IMR-90 (cell line): ENCODE measurements at regions not wholly inside any gene's neighbourhood (a gene's known extent, or its start where the extent isn't known, plus 50 kb on each side); places are given as distances from the start of the nearest gene placed in this dataset.

Experiments used
- ATAC-seq: fragments of 200-7000 bp; cut with Tn5 transposase; 2 replicates; pipeline ENCODE4 v1.9.1; 2020; ENCODE audit warnings: low read depth, mild to moderate bottlenecking, moderate library complexity
- BruUV-seq: library from RNA; stranded (reverse); fragments of 400-500 nt; replicated peaks from 2 replicates; lab custom pipeline; 2021; lab: Mats Ljungman, UMichigan
- CTCF ChIA-PET: fragments of 300-600 bp; formaldehyde crosslinking; extraction: SDS; loops from one replicate; lab custom pipeline; 2021; ENCODE audit warnings: antibody characterized with exemption; lab: Yijun Ruan, JAX
- POLR2A ChIA-PET: fragments of 300-600 bp; sonication (Branson Sonifier 250); formaldehyde crosslinking; loops from one replicate; lab custom pipeline; 2022; ENCODE audit warnings: antibody characterized with exemption; ENCODE audit not compliant: unreplicated experiment; lab: Charles Lee
- DNase-seq: peaks from one replicate; pipeline ENCODE4 v3.0.0; 2013
- H2AFZ ChIP-seq: replicated peaks from 2 replicates; pipeline ENCODE3; 2013; ENCODE audit warnings: low read length, mild to moderate bottlenecking; ENCODE audit not compliant: poor library complexity
- H2AK5ac ChIP-seq: 2 replicates; pipeline ENCODE4 v1.6.1; 2013; ENCODE audit warnings: low read depth, low read length, inconsistent platforms
- H2AK9ac ChIP-seq: replicated peaks from 2 replicates; pipeline ENCODE3; 2013; ENCODE audit warnings: mild to moderate bottlenecking, low read depth, low read length, moderate library complexity; ENCODE audit not compliant: poor library complexity
- H2BK120ac ChIP-seq: 2 replicates; pipeline ENCODE4 v1.6.1; 2013; ENCODE audit warnings: low read depth, low read length, inconsistent platforms
- H2BK15ac ChIP-seq: 3 replicates; pipeline ENCODE4 v1.6.1; 2013; ENCODE audit warnings: low read depth, low read length, inconsistent platforms
- H2BK20ac ChIP-seq: 2 replicates; pipeline ENCODE4 v1.6.1; 2013; ENCODE audit warnings: low read depth, mild to moderate bottlenecking, inconsistent platforms, low read length, moderate library complexity
- H2BK5ac ChIP-seq: 2 replicates; pipeline ENCODE4 v1.6.1; 2013; ENCODE audit warnings: mild to moderate bottlenecking, low read depth, low read length, inconsistent platforms; ENCODE audit not compliant: poor library complexity, severe bottlenecking
- H3K14ac ChIP-seq: replicated peaks from 2 replicates; pipeline ENCODE4 v1.6.1; 2013; ENCODE audit warnings: low read depth, low read length, inconsistent platforms
- H3K18ac ChIP-seq: 2 replicates; pipeline ENCODE4 v1.6.1; 2013; ENCODE audit warnings: low read depth, low read length, control low read depth
- H3K23ac ChIP-seq: 2 replicates; pipeline ENCODE4 v1.6.1; 2013; ENCODE audit warnings: low read depth, low read length, inconsistent platforms
- H3K27ac ChIP-seq: 2 replicates; pipeline ENCODE4 v1.5.1; 2013; ENCODE audit warnings: mild to moderate bottlenecking, control low read depth, low read length; ENCODE audit not compliant: insufficient read depth
- H3K27me3 ChIP-seq: 2 replicates; pipeline ENCODE4 v1.6.1; 2013; ENCODE audit warnings: low read length; ENCODE audit not compliant: control insufficient read depth, insufficient read depth
- H3K36me3 ChIP-seq: 2 replicates; pipeline ENCODE4 v1.6.1; 2013; ENCODE audit warnings: low read length, mixed read lengths; ENCODE audit not compliant: control insufficient read depth, insufficient read depth
- H3K4ac ChIP-seq: 2 replicates; pipeline ENCODE4 v1.6.1; 2013; ENCODE audit warnings: low read depth, low read length, inconsistent platforms
- H3K4me1 ChIP-seq: 2 replicates; pipeline ENCODE4 v1.6.1; 2013; ENCODE audit warnings: low read length, mixed read lengths; ENCODE audit not compliant: control insufficient read depth, insufficient read depth
- H3K4me2 ChIP-seq: 2 replicates; pipeline ENCODE4 v1.6.1; 2013; ENCODE audit warnings: low read depth, mild to moderate bottlenecking, control low read depth, low read length, moderate library complexity
- H3K4me3 ChIP-seq: 2 replicates; pipeline ENCODE4 v1.5.1; 2013; ENCODE audit warnings: low read depth, mild to moderate bottlenecking, control low read depth, low read length, moderate library complexity; ENCODE audit not compliant: insufficient read depth
- H3K56ac ChIP-seq: 2 replicates; pipeline ENCODE4 v1.6.1; 2013; ENCODE audit warnings: low read length, inconsistent platforms; ENCODE audit not compliant: insufficient read depth; ENCODE audit errors: extremely low read depth
- H3K79me1 ChIP-seq, 2 experiments: 2 replicates each; pipeline ENCODE4 v1.6.1; 2013; ENCODE audit warnings: low read length in 2 of 2, inconsistent platforms in 1 of 2, low read depth in 1 of 2
- H3K9ac ChIP-seq: 2 replicates; pipeline ENCODE4 v1.6.1; 2013; ENCODE audit warnings: low read depth, low read length, control low read depth
- H3K9me1 ChIP-seq: 2 replicates; pipeline ENCODE4 v1.6.1; 2013; ENCODE audit warnings: low read length, inconsistent platforms; ENCODE audit not compliant: insufficient read depth
- H3K9me3 ChIP-seq: 2 replicates; pipeline ENCODE4 v1.6.1; 2013; ENCODE audit warnings: low read length; ENCODE audit not compliant: control insufficient read depth, insufficient read depth
- H4K20me1 ChIP-seq: 2 replicates; pipeline ENCODE4 v1.6.1; 2013; ENCODE audit warnings: low read length, inconsistent platforms; ENCODE audit not compliant: insufficient read depth
- H4K5ac ChIP-seq: 2 replicates; pipeline ENCODE4 v1.6.1; 2013; ENCODE audit warnings: mild to moderate bottlenecking, low read depth, low read length, control low read depth
- H4K8ac ChIP-seq, 2 experiments: 2 replicates each; pipeline ENCODE4 v1.6.1; 2013; ENCODE audit warnings: low read depth in 2 of 2, low read length in 2 of 2, control low read depth in 1 of 2, inconsistent platforms in 1 of 2
- H4K91ac ChIP-seq: 2 replicates; pipeline ENCODE4 v1.6.1; 2013; ENCODE audit warnings: low read depth, low read length, inconsistent platforms; ENCODE audit not compliant: insufficient read depth
- BHLHE40 ChIP-seq: fragments of 150-350 bp; IDR thresholded peaks from 2 replicates; pipeline ENCODE4 v1.6.1; 2016; ENCODE audit warnings: mild to moderate bottlenecking, low read depth, low read length
- CEBPB ChIP-seq: IDR thresholded peaks from 2 replicates; pipeline ENCODE4 v1.6.1; 2012; ENCODE audit warnings: low read depth, low read length, improper control_type of control experiment
- CHD1 ChIP-seq: IDR thresholded peaks from 2 replicates; pipeline ENCODE4 v1.6.1; 2012; ENCODE audit warnings: low read depth, low read length, improper control_type of control experiment
- FOS ChIP-seq: fragments of 150-350 bp; IDR thresholded peaks from 2 replicates; pipeline ENCODE4 v1.6.1; 2016; ENCODE audit warnings: low read depth, low read length
- MAFK ChIP-seq: IDR thresholded peaks from 2 replicates; pipeline ENCODE4 v1.6.1; 2012; ENCODE audit warnings: low read depth, low read length, improper control_type of control experiment
- MAZ ChIP-seq: IDR thresholded peaks from 2 replicates; pipeline ENCODE4 v1.6.1; 2012; ENCODE audit warnings: low read depth, mild to moderate bottlenecking, low read length, improper control_type of control experiment, moderate library complexity, borderline replicate concordance
- MXI1 ChIP-seq: IDR thresholded peaks from 2 replicates; pipeline ENCODE4 v1.6.1; 2012; ENCODE audit warnings: low read depth, mild to moderate bottlenecking, low read length, moderate library complexity, borderline replicate concordance
- NFE2L2 ChIP-seq: fragments of 150-350 bp; IDR thresholded peaks from 2 replicates; pipeline ENCODE4 v1.6.1; 2016; ENCODE audit warnings: low read depth, mild to moderate bottlenecking, low read length
- POLR2A ChIP-seq: IDR thresholded peaks from 2 replicates; pipeline ENCODE4 v1.6.1; 2012; ENCODE audit warnings: mild to moderate bottlenecking, low read depth, low read length
- RAD21 ChIP-seq: IDR thresholded peaks from 2 replicates; pipeline ENCODE4 v1.6.1; 2012; ENCODE audit warnings: low read length, improper control_type of control experiment
- RCOR1 ChIP-seq: IDR thresholded peaks from 2 replicates; pipeline ENCODE4 v1.6.1; 2012; ENCODE audit warnings: mild to moderate bottlenecking, low read length, improper control_type of control experiment; ENCODE audit not compliant: insufficient replicate concordance
- SMC3 ChIP-seq: fragments of 150-350 bp; IDR thresholded peaks from 2 replicates; pipeline ENCODE4 v1.6.1; 2016; ENCODE audit warnings: low read depth, mild to moderate bottlenecking, antibody characterized with exemption, low read length, moderate library complexity
- USF2 ChIP-seq: fragments of 150-350 bp; IDR thresholded peaks from 2 replicates; pipeline ENCODE4 v1.6.1; 2017; ENCODE audit warnings: mild to moderate bottlenecking, antibody characterized with exemption, low read length, low read depth
- WGBS, 2 experiments: methylation state at CpG; one replicate each; pipeline versions ENCODE4 v1.1.5 to v1.1.7; 2013; ENCODE audit warnings: missing lambda C conversion rate in 2 of 2; ENCODE audit not compliant: insufficient read length in 1 of 2; ENCODE audit errors: extremely low coverage in 2 of 2; 5-methylcytosine and 5-hydroxymethylcytosine counted together
- dilution Hi-C: fragments of 300-500 bp; cut with HindIII; formaldehyde crosslinking; loops from one replicate; pipeline ENCODE4 v1.14.3; 2018; ENCODE audit warnings: low sequenced_read_pairs; ENCODE audit not compliant: unreplicated experiment
- in situ Hi-C: fragments of 300-500 bp; cut with MboI; formaldehyde crosslinking; loops from 3 replicates; pipeline ENCODE4 v1.14.3; 2019; ENCODE audit warnings: low sequenced_read_pairs, inconsistent platforms, mixed read lengths
- intact Hi-C: fragments of 100-400 bp; cut with micrococcal nuclease; formaldehyde crosslinking; loops from 2 replicates; pipeline ENCODE4 v1.10.0; 2022
- TF ChIP-seq, protein P1 (sequence below): fragments of 150-350 bp; IDR thresholded peaks from 2 replicates; pipeline ENCODE4 v1.6.1; 2016; ENCODE audit warnings: low read depth, mild to moderate bottlenecking, low read length, moderate library complexity, borderline replicate concordance

GRCh38 chr15:91542226-91542625 is 311.3 kb upstream of the SLCO3A1 start:
- Histone ChIP-seq H4K91ac (no peak overlapping the region), H3K4me3 (no peak overlapping the region), H3K9me1 (no peaks in the 10 kb centered on the region), H4K5ac (no peak overlapping the region), H3K4me2 (no peak overlapping the region), H2BK5ac (no peak overlapping the region), H2BK120ac (no peak overlapping the region), H2AK5ac (no peak overlapping the region), H3K56ac (no peak overlapping the region), H3K9me3 (no peaks in the 10 kb centered on the region), H3K27me3 (no peaks in the 10 kb centered on the region; the same call in 1 of the 2 replicates), H3K14ac (no peak overlapping the region), H3K27ac (no peak overlapping the region), H3K23ac (no peak overlapping the region), H4K20me1 (no peaks in the 10 kb centered on the region), H3K79me1 (no peaks in the 10 kb centered on the region), H3K9ac (no peak overlapping the region), H3K36me3 (no peaks in the 10 kb centered on the region), H2BK15ac (no peak overlapping the region), H2AFZ (no peak overlapping the region), H3K4ac (no peak overlapping the region), H3K4me1 (no peaks in the 10 kb centered on the region; the same call in 1 of the 2 replicates), H4K8ac (no peak overlapping the region), H2BK20ac (no peak overlapping the region), H3K18ac (no peak overlapping the region), H2AK9ac (no peak overlapping the region)
- TF ChIP-seq NFE2L2 (no peak), CEBPB (no peak), MXI1 (no peak), POLR2A (no peak), CHD1 (no peak), BHLHE40 (no peak), MAFK (no peak), SMC3 (no peak), USF2 (no peak), RCOR1 (no peak), MAZ (no peak), FOS (no peak), RAD21 (no peak)
- TF ChIP-seq, protein P1, sequence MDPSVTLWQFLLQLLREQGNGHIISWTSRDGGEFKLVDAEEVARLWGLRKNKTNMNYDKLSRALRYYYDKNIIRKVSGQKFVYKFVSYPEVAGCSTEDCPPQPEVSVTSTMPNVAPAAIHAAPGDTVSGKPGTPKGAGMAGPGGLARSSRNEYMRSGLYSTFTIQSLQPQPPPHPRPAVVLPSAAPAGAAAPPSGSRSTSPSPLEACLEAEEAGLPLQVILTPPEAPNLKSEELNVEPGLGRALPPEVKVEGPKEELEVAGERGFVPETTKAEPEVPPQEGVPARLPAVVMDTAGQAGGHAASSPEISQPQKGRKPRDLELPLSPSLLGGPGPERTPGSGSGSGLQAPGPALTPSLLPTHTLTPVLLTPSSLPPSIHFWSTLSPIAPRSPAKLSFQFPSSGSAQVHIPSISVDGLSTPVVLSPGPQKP: no peak
- ATAC-seq (no peak), DNase-seq (no peak)
- no CpG with 5 or more reads among the region's 3 CpGs for WGBS, 2 experiments
- intact Hi-C loops: no loop called here
- in situ Hi-C loops: no loop called here
- ChIA-PET CTCF (no interaction called here), POLR2A (no interaction called here)
- dilution Hi-C loops: no loop called here
- no TSS peak for BruUV-seq
